Progenitor cell of endocrine pancreas (in vitro differentiated cells): ENCODE measurements at regions not wholly inside any gene's neighbourhood (a gene's known extent, or its start where the extent isn't known, plus 50 kb on each side); places are given as distances from the start of the nearest gene placed in this dataset.

Experiments used
- DNase-seq: peaks from one replicate; pipeline ENCODE4 v3.0.0; 2021; ENCODE audit warnings: low spot score; ENCODE audit not compliant: unreplicated experiment
- H3K27ac Mint-ChIP-seq: 2 replicates; pipeline ENCODE4 v1.8.0; 2021; ENCODE audit warnings: mild to moderate bottlenecking, moderate library complexity, mixed read lengths
- H3K27me3 Mint-ChIP-seq: 2 replicates; pipeline ENCODE4 v1.8.0; 2021; ENCODE audit warnings: mixed read lengths
- H3K36me3 Mint-ChIP-seq: 2 replicates; pipeline ENCODE4 v1.8.0; 2022; ENCODE audit warnings: mixed read lengths; ENCODE audit not compliant: insufficient read depth
- H3K4me1 Mint-ChIP-seq: 2 replicates; pipeline ENCODE4 v1.8.0; 2021; ENCODE audit warnings: low read depth, mixed read lengths
- H3K4me3 Mint-ChIP-seq: 2 replicates; pipeline ENCODE4 v1.8.0; 2021; ENCODE audit warnings: low read depth, mild to moderate bottlenecking, moderate library complexity, mixed read lengths
- H3K9me3 Mint-ChIP-seq: 2 replicates; pipeline ENCODE4 v1.8.0; 2021; ENCODE audit warnings: low read depth, mixed read lengths
- CTCF ChIP-seq: fragments of 200-600 bp; sonication (generic); IDR thresholded peaks from one replicate; pipeline ENCODE4 v1.5.0; 2021; ENCODE audit warnings: antibody characterized with exemption, mild to moderate bottlenecking; ENCODE audit not compliant: unreplicated experiment

GRCh38 chr11:27771516-27771915, 71.3 kb upstream of the BDNF start:
- H3K36me3 Mint-ChIP-seq: no peaks in the 10 kb centered on the region
- TF ChIP-seq CTCF: no peak
- H3K27ac Mint-ChIP-seq: no peak overlapping the region
- H3K27me3 Mint-ChIP-seq: peaks cover 3% of the 10 kb centered on the region
- DNase-seq: no peak
- no peak overlapping the region for H3K4me3 Mint-ChIP-seq
- no peaks in the 10 kb centered on the region for H3K4me1 Mint-ChIP-seq
- H3K9me3 Mint-ChIP-seq: peaks cover 3% of the 10 kb centered on the region

GRCh38 chr11:27770576-27770975, 70.3 kb upstream of the BDNF start:
- peaks cover 3% of the 10 kb centered on the region for H3K27me3 Mint-ChIP-seq

GRCh38 chr11:27763736-27764135, 63.5 kb upstream of the BDNF start:
- Mint-ChIP-seq H3K4me3 (no peak overlapping the region), H3K4me1 (no peaks in the 10 kb centered on the region), H3K36me3 (no peaks in the 10 kb centered on the region), H3K27ac (no peak overlapping the region), H3K9me3 (peaks cover 3% of the 10 kb centered on the region), H3K27me3 (peaks cover 14% of the 10 kb centered on the region)
- DNase-seq: no peak
- TF ChIP-seq CTCF: no peak

More at GRCh38 chr11:27770576-27770975, 70.3 kb upstream of the BDNF start:
- no peak for TF ChIP-seq CTCF
- no peaks in the 10 kb centered on the region for H3K36me3 Mint-ChIP-seq
- H3K9me3 Mint-ChIP-seq: peaks cover 3% of the 10 kb centered on the region
- no peak overlapping the region for H3K27ac Mint-ChIP-seq
- H3K4me3 Mint-ChIP-seq: no peak overlapping the region
- no peaks in the 10 kb centered on the region for H3K4me1 Mint-ChIP-seq
- DNase-seq: no peak

- no peaks in the 10 kb centered on the region for H3K36me3 Mint-ChIP-seq
- no peak overlapping the region for H3K27ac Mint-ChIP-seq
- DNase-seq: no peak
- peaks cover 14% of the 10 kb centered on the region for H3K27me3 Mint-ChIP-seq
- H3K9me3 Mint-ChIP-seq: no peaks in the 10 kb centered on the region
- H3K4me1 Mint-ChIP-seq: no peaks in the 10 kb centered on the region
- H3K4me3 Mint-ChIP-seq: no peak overlapping the region
- no peak for TF ChIP-seq CTCF
These were observed 61.1 kb upstream of the BDNF start for GRCh38 chr11:27761356-27761755.

GRCh38 chr11:27757953-27758352, 57.7 kb upstream of the BDNF start:
- H3K4me1 Mint-ChIP-seq: no peaks in the 10 kb centered on the region
- no peak for DNase-seq
- no peak overlapping the region for H3K4me3 Mint-ChIP-seq
- peaks cover 8% of the 10 kb centered on the region for H3K27me3 Mint-ChIP-seq
- H3K9me3 Mint-ChIP-seq: no peaks in the 10 kb centered on the region
- no peaks in the 10 kb centered on the region for H3K36me3 Mint-ChIP-seq
- TF ChIP-seq CTCF: no peak
- H3K27ac Mint-ChIP-seq: no peak overlapping the region
